ENCODE measurements at regions not wholly inside any gene's neighbourhood (a gene's known extent, or its start where the extent isn't known, plus 50 kb on each side); places are given as distances from the start of the nearest gene placed in this dataset.

DNA sequence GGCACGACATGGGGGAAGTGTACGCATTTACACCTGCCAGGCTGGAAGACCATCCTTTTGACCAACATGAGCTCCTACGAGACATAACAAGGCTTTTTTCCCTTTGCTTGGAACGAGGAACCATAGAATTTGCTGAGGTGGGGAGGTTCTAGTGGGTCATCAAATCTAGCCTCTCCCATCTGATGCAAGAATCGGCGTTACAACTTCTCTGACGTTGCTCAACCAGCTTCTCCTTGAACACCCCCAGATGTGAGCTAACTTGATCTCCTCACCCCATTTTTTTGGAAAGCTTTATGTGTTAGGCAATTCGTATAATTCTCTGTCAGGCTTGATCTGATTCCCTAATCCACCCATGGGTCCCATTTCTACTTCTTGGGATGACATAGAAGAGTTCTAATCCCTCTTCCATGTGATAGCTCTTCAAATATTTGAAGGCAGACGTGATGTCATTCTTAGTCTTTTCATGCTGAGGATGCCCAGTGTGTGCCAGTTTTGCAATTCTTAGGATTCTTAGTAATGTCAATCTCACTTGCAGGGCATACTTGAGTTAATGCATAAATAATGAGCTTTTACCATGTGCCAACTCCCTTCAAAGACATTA lies 163.6 kb upstream of the PARP11 start:
- H3K79me2 ChIP-seq (replicated peaks; ENCODE audit: insufficient read depth, low read length), result no peaks in the 10 kb centered on the region
- no peaks in the 10 kb centered on the region for H3F3A ChIP-seq (ENCODE audit: insufficient read depth, low read length, poor library complexity, severe bottlenecking)
- H2AFZ ChIP-seq (ENCODE audit: low read depth, low read length), result no peak overlapping the region
- no peak overlapping the region for H3K4me2 ChIP-seq (ENCODE audit: low read length)
- no peaks in the 10 kb centered on the region for H3K9me2 ChIP-seq (ENCODE audit: insufficient read depth, low read length)
- no peaks in the 10 kb centered on the region for H4K20me1 ChIP-seq (ENCODE audit: insufficient read depth)
- no peaks in the 10 kb centered on the region for H3K27me3 ChIP-seq (ENCODE audit: insufficient read depth, low read depth, low read length)
- H3K4me3 ChIP-seq (ENCODE audit: low read length), result no peak overlapping the region
- TF ChIP-seq MXI1 (conservative IDR thresholded peaks at IDR 0.05; ENCODE audit: poor library complexity, severe bottlenecking) (no peak), SMC3 (conservative IDR thresholded peaks at IDR 0.05; ENCODE audit: poor library complexity) (no peak), POLR2AphosphoS5 (IDR thresholded peaks at IDR 0.05) (no peak), EZH2 (IDR thresholded peaks at IDR 0.05; ENCODE audit: borderline replicate concordance, insufficient read depth, low read length, poor library complexity, severe bottlenecking) (no peak)
- TF ChIP-seq, protein P1, sequence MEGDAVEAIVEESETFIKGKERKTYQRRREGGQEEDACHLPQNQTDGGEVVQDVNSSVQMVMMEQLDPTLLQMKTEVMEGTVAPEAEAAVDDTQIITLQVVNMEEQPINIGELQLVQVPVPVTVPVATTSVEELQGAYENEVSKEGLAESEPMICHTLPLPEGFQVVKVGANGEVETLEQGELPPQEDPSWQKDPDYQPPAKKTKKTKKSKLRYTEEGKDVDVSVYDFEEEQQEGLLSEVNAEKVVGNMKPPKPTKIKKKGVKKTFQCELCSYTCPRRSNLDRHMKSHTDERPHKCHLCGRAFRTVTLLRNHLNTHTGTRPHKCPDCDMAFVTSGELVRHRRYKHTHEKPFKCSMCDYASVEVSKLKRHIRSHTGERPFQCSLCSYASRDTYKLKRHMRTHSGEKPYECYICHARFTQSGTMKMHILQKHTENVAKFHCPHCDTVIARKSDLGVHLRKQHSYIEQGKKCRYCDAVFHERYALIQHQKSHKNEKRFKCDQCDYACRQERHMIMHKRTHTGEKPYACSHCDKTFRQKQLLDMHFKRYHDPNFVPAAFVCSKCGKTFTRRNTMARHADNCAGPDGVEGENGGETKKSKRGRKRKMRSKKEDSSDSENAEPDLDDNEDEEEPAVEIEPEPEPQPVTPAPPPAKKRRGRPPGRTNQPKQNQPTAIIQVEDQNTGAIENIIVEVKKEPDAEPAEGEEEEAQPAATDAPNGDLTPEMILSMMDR (IDR thresholded peaks at IDR 0.05; ENCODE audit: poor library complexity, severe bottlenecking), result no peak
- TF ChIP-seq, protein P2, sequence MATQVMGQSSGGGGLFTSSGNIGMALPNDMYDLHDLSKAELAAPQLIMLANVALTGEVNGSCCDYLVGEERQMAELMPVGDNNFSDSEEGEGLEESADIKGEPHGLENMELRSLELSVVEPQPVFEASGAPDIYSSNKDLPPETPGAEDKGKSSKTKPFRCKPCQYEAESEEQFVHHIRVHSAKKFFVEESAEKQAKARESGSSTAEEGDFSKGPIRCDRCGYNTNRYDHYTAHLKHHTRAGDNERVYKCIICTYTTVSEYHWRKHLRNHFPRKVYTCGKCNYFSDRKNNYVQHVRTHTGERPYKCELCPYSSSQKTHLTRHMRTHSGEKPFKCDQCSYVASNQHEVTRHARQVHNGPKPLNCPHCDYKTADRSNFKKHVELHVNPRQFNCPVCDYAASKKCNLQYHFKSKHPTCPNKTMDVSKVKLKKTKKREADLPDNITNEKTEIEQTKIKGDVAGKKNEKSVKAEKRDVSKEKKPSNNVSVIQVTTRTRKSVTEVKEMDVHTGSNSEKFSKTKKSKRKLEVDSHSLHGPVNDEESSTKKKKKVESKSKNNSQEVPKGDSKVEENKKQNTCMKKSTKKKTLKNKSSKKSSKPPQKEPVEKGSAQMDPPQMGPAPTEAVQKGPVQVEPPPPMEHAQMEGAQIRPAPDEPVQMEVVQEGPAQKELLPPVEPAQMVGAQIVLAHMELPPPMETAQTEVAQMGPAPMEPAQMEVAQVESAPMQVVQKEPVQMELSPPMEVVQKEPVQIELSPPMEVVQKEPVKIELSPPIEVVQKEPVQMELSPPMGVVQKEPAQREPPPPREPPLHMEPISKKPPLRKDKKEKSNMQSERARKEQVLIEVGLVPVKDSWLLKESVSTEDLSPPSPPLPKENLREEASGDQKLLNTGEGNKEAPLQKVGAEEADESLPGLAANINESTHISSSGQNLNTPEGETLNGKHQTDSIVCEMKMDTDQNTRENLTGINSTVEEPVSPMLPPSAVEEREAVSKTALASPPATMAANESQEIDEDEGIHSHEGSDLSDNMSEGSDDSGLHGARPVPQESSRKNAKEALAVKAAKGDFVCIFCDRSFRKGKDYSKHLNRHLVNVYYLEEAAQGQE (IDR thresholded peaks at IDR 0.05; ENCODE audit: borderline replicate concordance), result no peak
- no peak overlapping the region for H3K27ac ChIP-seq (ENCODE audit: low read length)
- no peaks in the 10 kb centered on the region for H3K36me3 ChIP-seq (ENCODE audit: insufficient read depth, low read length)
- no peak overlapping the region for H3K9ac ChIP-seq (ENCODE audit: low read length)
- no peaks in the 10 kb centered on the region for H3K9me3 ChIP-seq (ENCODE audit: low read length)

DNA sequence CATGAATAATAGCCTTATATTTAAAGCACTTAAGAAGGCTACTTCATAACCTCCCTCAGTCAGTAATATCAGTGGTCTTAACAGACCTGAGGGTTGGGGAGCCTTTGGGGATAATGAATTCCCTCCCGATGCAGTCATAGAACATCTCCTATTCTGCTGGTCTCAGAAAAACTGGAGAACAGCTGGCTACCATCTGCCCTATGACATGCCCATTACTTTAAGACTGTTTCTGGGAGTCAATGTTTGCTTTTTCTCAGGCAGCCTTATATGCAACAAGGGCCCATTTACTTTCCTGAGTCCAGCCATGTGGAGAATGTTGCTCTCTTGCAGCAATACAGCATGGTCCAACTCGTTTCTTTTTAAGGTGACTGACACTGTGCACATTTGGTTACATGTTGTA lies 161.7 kb upstream of the PARP11 start:
- Histone ChIP-seq H2AFZ (ENCODE audit: low read depth, low read length) (no peak overlapping the region), H3K4me3 (ENCODE audit: low read length) (no peak overlapping the region), H3F3A (ENCODE audit: insufficient read depth, low read length, poor library complexity, severe bottlenecking) (no peaks in the 10 kb centered on the region), H3K36me3 (ENCODE audit: insufficient read depth, low read length) (no peaks in the 10 kb centered on the region), H3K4me2 (ENCODE audit: low read length) (no peak overlapping the region), H3K27ac (ENCODE audit: low read length) (no peak overlapping the region), H3K9ac (ENCODE audit: low read length) (no peak overlapping the region), H3K27me3 (ENCODE audit: insufficient read depth, low read depth, low read length) (no peaks in the 10 kb centered on the region), H4K20me1 (ENCODE audit: insufficient read depth) (no peaks in the 10 kb centered on the region), H3K79me2 (replicated peaks; ENCODE audit: insufficient read depth, low read length) (no peaks in the 10 kb centered on the region), H3K9me2 (ENCODE audit: insufficient read depth, low read length) (no peaks in the 10 kb centered on the region), H3K9me3 (ENCODE audit: low read length) (no peaks in the 10 kb centered on the region)
- TF ChIP-seq EP300 (conservative IDR thresholded peaks at IDR 0.05; ENCODE audit: poor library complexity, severe bottlenecking) (no peak), POLR2AphosphoS5 (IDR thresholded peaks at IDR 0.05) (no peak), RAD21 (conservative IDR thresholded peaks at IDR 0.05) (no peak), EZH2 (IDR thresholded peaks at IDR 0.05; ENCODE audit: borderline replicate concordance, insufficient read depth, low read length, poor library complexity, severe bottlenecking) (no peak), TAF1 (IDR thresholded peaks at IDR 0.05; ENCODE audit: low read depth) (no peak), MXI1 (conservative IDR thresholded peaks at IDR 0.05; ENCODE audit: poor library complexity, severe bottlenecking) (no peak), SMC3 (conservative IDR thresholded peaks at IDR 0.05; ENCODE audit: poor library complexity) (no peak)
- TF ChIP-seq, protein P2 (IDR thresholded peaks at IDR 0.05; ENCODE audit: borderline replicate concordance), result no peak
- TF ChIP-seq, protein P1 (IDR thresholded peaks at IDR 0.05; ENCODE audit: poor library complexity, severe bottlenecking), result no peak
